ENCODE measurements at regions not wholly inside any gene's neighbourhood (a gene's known extent, or its start where the extent isn't known, plus 50 kb on each side); places are given as distances from the start of the nearest gene placed in this dataset.

- CTCF ChIA-PET: no interaction called here
- no peak overlapping the region for H3K4me3 ChIP-seq (ENCODE audit: low read depth, low read length)
These were observed 213.2 kb upstream of the MGMT start for GRCh38 chr10:129253865-129254179.

GRCh38 chr10:129258283-129258923 is 208.6 kb upstream of the MGMT start:
- CTCF ChIA-PET: interaction anchor here (0.7 kb wide), 1 partner anchor 26 kb away, joined by 3 read pairs; no protein-coding TSS in a partner anchor
- no peak for DNase-seq (ENCODE audit: low read depth, low spot score)
- TF ChIP-seq CTCF (IDR thresholded peaks at IDR 0.05; ENCODE audit: insufficient read depth, low read length, missing control alignments): no peak
- POLR2A ChIA-PET: no interaction called here
- no peak overlapping the region for H3K4me3 ChIP-seq (ENCODE audit: low read depth, low read length)

More at GRCh38 chr10:129253865-129254179, 213.2 kb upstream of the MGMT start:
- POLR2A ChIA-PET: no interaction called here
- TF ChIP-seq CTCF (IDR thresholded peaks at IDR 0.05; ENCODE audit: insufficient read depth, low read length, missing control alignments): no peak
- DNase-seq (ENCODE audit: low read depth, low spot score): no peak

- TF ChIP-seq CTCF (IDR thresholded peaks at IDR 0.05; ENCODE audit: insufficient read depth, low read length, missing control alignments): no peak
- CTCF ChIA-PET: no interaction called here
- H3K4me3 ChIP-seq (ENCODE audit: low read depth, low read length): no peak overlapping the region
- POLR2A ChIA-PET: no interaction called here
- DNase-seq (ENCODE audit: low read depth, low spot score): no peak
These were observed 207.8 kb upstream of the MGMT start for GRCh38 chr10:129259128-129259815.

- H3K4me3 ChIP-seq (ENCODE audit: low read depth, low read length): no peak overlapping the region
- no peak for DNase-seq (ENCODE audit: low read depth, low spot score)
- no peak for TF ChIP-seq CTCF (IDR thresholded peaks at IDR 0.05; ENCODE audit: insufficient read depth, low read length, missing control alignments)
- CTCF ChIA-PET: no interaction called here
- POLR2A ChIA-PET: no interaction called here
These were observed 194.9 kb upstream of the MGMT start for GRCh38 chr10:129272176-129272575.

- CTCF ChIA-PET: no interaction called here
- POLR2A ChIA-PET: no interaction called here
- no peak for DNase-seq (ENCODE audit: low read depth, low spot score)
These were observed 194.0 kb upstream of the MGMT start for GRCh38 chr10:129272866-129273650.

More at GRCh38 chr10:129272866-129273650, 194.0 kb upstream of the MGMT start:
- H3K4me3 ChIP-seq (ENCODE audit: low read depth, low read length): no peak overlapping the region
- no peak for TF ChIP-seq CTCF (IDR thresholded peaks at IDR 0.05; ENCODE audit: insufficient read depth, low read length, missing control alignments)
